22Rv1 (cell line): ENCODE measurements at regions not wholly inside any gene's neighbourhood (a gene's known extent, or its start where the extent isn't known, plus 50 kb on each side); places are given as distances from the start of the nearest gene placed in this dataset.
A peak's percentile ranks its signal among the peaks of the same experiment; 100 is the strongest.
"Not testable (repeated sequence)": the region's sequence is repeated elsewhere in the genome, so short reads cannot be mapped to it uniquely, and the experiment has no call there.

Source experiments
- H3K27ac ChIP-seq: fragments of 450-650 bp; 2 replicates; pipeline ENCODE4 v1.5.1; 2017
- CTCF ChIP-seq: fragments of 450-650 bp; IDR thresholded peaks from 2 replicates; pipeline ENCODE4 v1.5.1; 2017; ENCODE audit warnings: mild to moderate bottlenecking
- ZFX ChIP-seq: fragments of 450-650 bp; IDR thresholded peaks from 2 replicates; pipeline ENCODE4 v1.6.1; 2017; ENCODE audit warnings: antibody characterized with exemption, borderline replicate concordance

DNA sequence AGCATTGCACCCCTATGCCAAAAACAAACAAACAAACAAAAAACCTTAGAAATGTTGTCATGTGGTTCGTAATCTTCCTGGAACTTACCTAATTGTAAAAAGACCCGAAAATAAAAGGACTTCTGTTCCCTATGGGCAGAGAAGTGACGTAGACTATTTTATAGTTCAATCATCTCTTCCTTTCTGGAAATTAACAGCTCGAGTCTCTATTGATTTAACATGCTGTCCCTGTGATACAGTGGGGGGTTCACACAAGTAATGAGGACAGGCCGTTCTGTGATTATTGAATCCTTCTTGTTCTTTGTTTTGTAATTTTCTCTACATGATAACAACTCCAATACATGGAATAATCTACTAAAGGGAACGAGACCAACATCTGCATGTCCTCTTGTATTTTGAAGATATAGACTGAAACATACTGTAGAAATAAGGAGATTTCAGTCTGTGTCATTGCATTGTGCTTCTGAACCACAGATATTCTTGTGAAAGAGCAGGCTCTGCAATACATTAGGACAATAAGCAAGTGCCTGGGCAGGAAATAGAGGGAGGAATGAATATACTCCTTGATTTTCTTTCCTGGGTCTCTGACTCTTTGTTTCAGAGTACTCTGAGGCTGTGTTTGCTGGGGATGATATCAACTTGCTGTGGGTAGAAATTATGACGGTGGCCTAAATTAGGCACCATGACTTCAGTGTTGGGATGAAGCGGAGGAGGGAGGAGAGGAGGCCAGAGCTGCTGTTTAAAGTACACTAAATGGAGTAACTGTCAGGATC is 65.7 kb upstream of the PPM1B start:
- no peak overlapping the region for H3K27ac ChIP-seq
- TF ChIP-seq CTCF = no peak
- TF ChIP-seq ZFX = no peak

DNA sequence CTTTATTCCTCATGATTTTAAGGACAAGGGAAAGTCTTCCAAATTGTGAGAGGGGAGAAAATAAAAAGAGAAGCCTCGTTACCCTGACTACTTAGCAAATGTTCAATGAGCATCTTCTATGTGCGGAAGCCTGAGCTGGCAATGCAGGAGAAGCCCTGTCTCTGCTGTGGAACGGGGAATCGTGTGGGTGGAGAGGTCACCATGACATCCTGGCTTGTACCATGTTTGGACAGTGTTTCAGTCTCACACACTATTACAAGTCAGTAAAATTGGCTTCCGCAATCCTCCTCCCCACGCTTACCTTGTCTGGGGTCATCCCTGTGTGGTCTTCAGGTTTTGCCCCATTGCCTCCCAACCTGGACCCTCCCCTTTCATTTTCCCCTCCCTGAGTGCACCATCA is 65.0 kb upstream of the PPM1B start:
- TF ChIP-seq CTCF (no peak), ZFX (no peak)
- H3K27ac ChIP-seq = no peak overlapping the region

GRCh38 chr2:44104855-44105271 is 63.8 kb upstream of the PPM1B start:
- TF ChIP-seq CTCF (no peak), ZFX (no peak)
- H3K27ac ChIP-seq = peak overlapping the region; percentile 25; the same call in 1 of the 2 replicates

DNA sequence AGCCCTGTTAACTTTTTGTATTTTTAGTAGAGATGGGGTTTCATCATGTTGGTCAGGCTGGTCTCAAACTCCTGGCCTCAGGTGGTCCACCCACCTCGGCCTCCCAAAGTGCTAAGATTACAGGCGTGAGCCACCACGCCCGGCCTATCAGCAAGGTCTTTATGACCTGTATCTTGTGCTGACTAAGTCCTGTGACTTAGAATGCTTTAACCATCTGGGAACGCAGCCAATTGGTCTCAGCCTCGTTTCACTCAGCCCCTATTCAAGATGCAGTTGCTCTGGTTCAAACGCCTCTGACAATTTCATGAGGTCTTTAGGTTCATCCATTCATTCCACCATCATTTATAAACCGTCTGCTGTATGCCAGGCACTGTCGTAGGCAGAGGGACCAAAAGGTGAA is 62.2 kb upstream of the PPM1B start:
- H3K27ac ChIP-seq = not testable (repeated sequence)

GRCh38 chr2:44107086-44107740 is 61.5 kb upstream of the PPM1B start:
- no peak overlapping the region for H3K27ac ChIP-seq

DNA sequence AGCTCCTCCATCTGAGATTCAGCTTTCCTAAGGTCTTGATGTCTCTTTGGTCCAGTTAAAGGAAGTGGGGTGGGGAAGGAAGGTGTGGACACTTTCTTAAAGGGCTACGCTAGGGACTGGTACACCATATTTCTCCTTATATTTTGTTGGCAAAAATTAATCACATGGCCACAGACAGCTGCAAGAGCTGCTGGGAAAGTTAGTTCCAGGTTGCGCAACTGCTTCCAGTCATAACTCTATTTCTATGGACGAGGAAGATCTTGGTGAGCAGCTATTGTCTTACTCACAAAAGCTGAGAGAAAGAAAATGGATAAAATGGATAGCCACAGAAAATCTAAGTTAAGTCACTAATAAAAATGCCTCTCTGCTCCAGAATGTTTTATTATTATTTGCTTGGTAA is 60.7 kb upstream of the PPM1B start:
- TF ChIP-seq CTCF (no peak), ZFX (no peak)
- H3K27ac ChIP-seq = no peak overlapping the region

More at GRCh38 chr2:44107086-44107740, 61.5 kb upstream of the PPM1B start:
- TF ChIP-seq ZFX (no peak), CTCF (no peak)

- no peak overlapping the region for H3K27ac ChIP-seq
- TF ChIP-seq CTCF (no peak), ZFX (no peak)
These were observed 59.5 kb upstream of the PPM1B start for GRCh38 chr2:44109166-44109565.

GRCh38 chr2:44110444-44110843 is 58.2 kb upstream of the PPM1B start:
- no peak for TF ChIP-seq ZFX
- TF ChIP-seq CTCF = no peak
- H3K27ac ChIP-seq = no peak overlapping the region
